H1 (cell line): ENCODE measurements at regions not wholly inside any gene's neighbourhood (a gene's known extent, or its start where the extent isn't known, plus 50 kb on each side); places are given as distances from the start of the nearest gene placed in this dataset.

Experiments
- CHD1 ChIP-seq: IDR thresholded peaks from 2 replicates; pipeline ENCODE4 v1.6.1; 2012; ENCODE audit warnings: low read depth, low read length, improper control_type of control experiment
- EZH2 ChIP-seq: fragments of 200-600 bp; sonication (generic); IDR thresholded peaks from 2 replicates; pipeline ENCODE4 v1.7.1; 2012; ENCODE audit warnings: low read depth, mild to moderate bottlenecking, moderate library complexity, low read length, inconsistent platforms; ENCODE audit not compliant: severe bottlenecking

- TF ChIP-seq EZH2, result no peak
- TF ChIP-seq CHD1, result no peak
Observed at GRCh38 chr18:10055125-10055750, 141.4 kb downstream of the VAPA start (continued).
